ENCODE measurements at regions not wholly inside any gene's neighbourhood (a gene's known extent, or its start where the extent isn't known, plus 50 kb on each side); places are given as distances from the start of the nearest gene placed in this dataset.

DNA sequence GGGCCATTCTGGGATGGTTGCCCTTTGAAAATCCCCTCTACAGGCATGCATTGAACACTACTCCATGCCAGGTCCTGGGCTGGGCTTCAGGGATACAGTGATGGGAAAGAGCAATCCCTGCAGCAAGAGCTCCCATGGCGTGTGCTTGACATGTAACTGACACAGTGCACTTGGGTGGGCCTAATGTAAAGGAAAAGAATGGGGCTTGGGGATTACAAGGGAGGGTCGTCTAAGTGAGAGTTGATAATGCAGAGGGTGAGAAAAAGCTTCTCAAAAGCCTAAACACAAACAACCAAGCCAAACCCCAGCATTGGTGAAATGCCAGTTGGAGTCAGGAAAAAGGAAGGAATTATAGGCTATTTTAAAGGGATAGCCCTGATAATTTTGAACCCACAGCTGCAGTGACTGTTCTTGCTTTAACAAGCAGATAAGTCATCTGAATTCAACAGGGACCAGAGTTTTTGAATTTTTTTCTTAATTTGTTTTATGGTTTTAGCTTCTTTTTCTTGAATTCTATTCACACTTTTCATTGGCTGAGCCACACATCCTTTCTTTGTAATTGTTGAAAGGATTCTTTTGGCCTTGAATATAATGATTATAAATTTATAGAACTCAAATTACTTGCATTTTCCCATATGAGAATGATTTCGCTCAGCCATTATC, 308.7 kb downstream of the LPIN1 start:
- TF ChIP-seq, protein P1, sequence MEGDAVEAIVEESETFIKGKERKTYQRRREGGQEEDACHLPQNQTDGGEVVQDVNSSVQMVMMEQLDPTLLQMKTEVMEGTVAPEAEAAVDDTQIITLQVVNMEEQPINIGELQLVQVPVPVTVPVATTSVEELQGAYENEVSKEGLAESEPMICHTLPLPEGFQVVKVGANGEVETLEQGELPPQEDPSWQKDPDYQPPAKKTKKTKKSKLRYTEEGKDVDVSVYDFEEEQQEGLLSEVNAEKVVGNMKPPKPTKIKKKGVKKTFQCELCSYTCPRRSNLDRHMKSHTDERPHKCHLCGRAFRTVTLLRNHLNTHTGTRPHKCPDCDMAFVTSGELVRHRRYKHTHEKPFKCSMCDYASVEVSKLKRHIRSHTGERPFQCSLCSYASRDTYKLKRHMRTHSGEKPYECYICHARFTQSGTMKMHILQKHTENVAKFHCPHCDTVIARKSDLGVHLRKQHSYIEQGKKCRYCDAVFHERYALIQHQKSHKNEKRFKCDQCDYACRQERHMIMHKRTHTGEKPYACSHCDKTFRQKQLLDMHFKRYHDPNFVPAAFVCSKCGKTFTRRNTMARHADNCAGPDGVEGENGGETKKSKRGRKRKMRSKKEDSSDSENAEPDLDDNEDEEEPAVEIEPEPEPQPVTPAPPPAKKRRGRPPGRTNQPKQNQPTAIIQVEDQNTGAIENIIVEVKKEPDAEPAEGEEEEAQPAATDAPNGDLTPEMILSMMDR (IDR thresholded peaks at IDR 0.05), result no peak
- TF ChIP-seq POLR2A (IDR thresholded peaks at IDR 0.05), result no peak
